ENCODE measurements at regions not wholly inside any gene's neighbourhood (a gene's known extent, or its start where the extent isn't known, plus 50 kb on each side); places are given as distances from the start of the nearest gene placed in this dataset.

DNA sequence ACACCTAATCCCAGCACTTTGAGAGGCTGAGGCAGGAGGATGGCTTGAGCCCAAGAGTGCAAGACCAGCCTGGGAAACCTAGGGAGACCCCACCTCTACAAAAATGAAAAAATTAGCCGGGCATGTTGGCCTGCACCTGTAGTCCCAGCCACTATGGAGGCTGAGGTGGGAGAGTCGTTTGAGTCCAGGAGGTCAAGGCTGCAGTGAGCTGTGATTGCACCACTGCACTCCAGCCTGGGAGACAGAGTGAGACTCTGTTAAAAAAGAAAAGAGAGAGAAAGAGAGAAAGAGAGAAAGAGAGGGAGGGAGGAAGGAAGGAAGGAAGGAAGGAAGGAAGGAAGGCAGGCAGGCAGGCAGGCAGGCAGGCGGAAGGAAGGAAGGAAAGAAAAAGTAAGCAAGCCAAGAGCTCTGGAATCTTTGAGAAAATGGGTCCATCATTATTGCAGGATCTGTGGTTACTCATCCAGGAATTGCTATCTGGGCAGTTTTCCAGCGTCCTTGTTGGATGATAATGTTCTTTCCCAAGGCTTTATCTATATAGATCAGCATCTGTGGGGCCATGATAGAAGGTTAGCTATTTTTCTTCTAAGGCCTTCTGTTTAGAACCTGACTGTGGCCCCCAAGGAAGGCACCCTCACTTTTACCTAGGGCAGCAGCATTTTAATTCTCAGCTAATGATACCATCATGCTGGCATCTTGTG, 533.2 kb upstream of the CDH5 start:
- DNase-seq (ENCODE audit: low read depth), result peak; percentile 79
- H3K27ac ChIP-seq (ENCODE audit: low read depth, low read length), result no peak overlapping the region
- no peaks in the 10 kb centered on the region for H3K9me3 Mint-ChIP-seq (ENCODE audit: unreplicated experiment)
- no peak overlapping the region for H3K27ac Mint-ChIP-seq (ENCODE audit: unreplicated experiment)
- no peak for FAIRE-seq
- H3K36me3 Mint-ChIP-seq (ENCODE audit: low read depth, unreplicated experiment), result no peaks in the 10 kb centered on the region
- TF ChIP-seq, protein P1, sequence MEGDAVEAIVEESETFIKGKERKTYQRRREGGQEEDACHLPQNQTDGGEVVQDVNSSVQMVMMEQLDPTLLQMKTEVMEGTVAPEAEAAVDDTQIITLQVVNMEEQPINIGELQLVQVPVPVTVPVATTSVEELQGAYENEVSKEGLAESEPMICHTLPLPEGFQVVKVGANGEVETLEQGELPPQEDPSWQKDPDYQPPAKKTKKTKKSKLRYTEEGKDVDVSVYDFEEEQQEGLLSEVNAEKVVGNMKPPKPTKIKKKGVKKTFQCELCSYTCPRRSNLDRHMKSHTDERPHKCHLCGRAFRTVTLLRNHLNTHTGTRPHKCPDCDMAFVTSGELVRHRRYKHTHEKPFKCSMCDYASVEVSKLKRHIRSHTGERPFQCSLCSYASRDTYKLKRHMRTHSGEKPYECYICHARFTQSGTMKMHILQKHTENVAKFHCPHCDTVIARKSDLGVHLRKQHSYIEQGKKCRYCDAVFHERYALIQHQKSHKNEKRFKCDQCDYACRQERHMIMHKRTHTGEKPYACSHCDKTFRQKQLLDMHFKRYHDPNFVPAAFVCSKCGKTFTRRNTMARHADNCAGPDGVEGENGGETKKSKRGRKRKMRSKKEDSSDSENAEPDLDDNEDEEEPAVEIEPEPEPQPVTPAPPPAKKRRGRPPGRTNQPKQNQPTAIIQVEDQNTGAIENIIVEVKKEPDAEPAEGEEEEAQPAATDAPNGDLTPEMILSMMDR (IDR thresholded peaks at IDR 0.05; ENCODE audit: insufficient read depth, low read depth, low read length), result no peak
- no peak for TF ChIP-seq EZH2 (IDR thresholded peaks at IDR 0.05; ENCODE audit: insufficient read depth, low read length)
- peaks cover 17% of the 10 kb centered on the region for H3K27me3 Mint-ChIP-seq (ENCODE audit: low read depth, unreplicated experiment)
- H3K79me2 ChIP-seq (ENCODE audit: insufficient read depth, low read length), result no peaks in the 10 kb centered on the region
- peaks cover 3% of the 10 kb centered on the region for H3K27me3 ChIP-seq (ENCODE audit: insufficient read depth, low read length)
- no peak overlapping the region for H3K4me2 ChIP-seq (ENCODE audit: low read length)
- H4K20me1 ChIP-seq (ENCODE audit: insufficient read depth, low read length), result no peaks in the 10 kb centered on the region
- H3K36me3 ChIP-seq (ENCODE audit: insufficient read depth, low read length), result no peaks in the 10 kb centered on the region
- no peaks in the 10 kb centered on the region for H3K4me1 ChIP-seq (ENCODE audit: insufficient read depth, low read length)
- no peak overlapping the region for H3K9ac ChIP-seq (ENCODE audit: low read length)
- no peak overlapping the region for H3K4me3 Mint-ChIP-seq (ENCODE audit: unreplicated experiment)
- H3K9me3 ChIP-seq (ENCODE audit: insufficient read depth, low read depth, low read length), result no peaks in the 10 kb centered on the region
- no peak overlapping the region for H2AFZ ChIP-seq (ENCODE audit: low read depth, low read length)
- peaks cover 3% of the 10 kb centered on the region for H3K4me1 Mint-ChIP-seq (ENCODE audit: low read depth, unreplicated experiment)
- no peak overlapping the region for H3K4me3 ChIP-seq (ENCODE audit: insufficient read depth, low read depth, low read length)

DNA sequence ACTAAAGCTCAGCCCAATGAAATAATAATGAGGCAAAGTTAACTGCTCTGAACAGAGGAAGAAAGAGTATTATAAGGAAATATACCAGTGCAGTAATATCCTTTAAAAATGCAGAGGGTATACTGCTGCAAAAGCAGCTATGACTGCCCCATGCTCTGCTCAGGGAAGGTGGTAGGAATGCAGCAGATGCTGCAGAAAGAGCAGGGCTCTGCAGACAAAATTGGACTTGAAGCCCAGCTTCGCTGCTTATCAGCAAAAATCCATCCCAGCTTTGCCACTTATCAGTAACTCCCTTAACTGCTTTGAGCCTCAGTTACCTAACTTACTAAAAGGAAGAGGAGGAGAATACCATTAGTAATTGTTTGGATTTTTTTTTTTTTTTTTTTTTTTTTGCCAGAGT, 533.8 kb upstream of the CDH5 start:
- peak overlapping the region; percentile 34 for H3K4me3 Mint-ChIP-seq (ENCODE audit: unreplicated experiment)
- H3K27ac Mint-ChIP-seq (ENCODE audit: unreplicated experiment), result no peak overlapping the region
- H3K27ac ChIP-seq (ENCODE audit: low read depth, low read length), result no peak overlapping the region
- no peaks in the 10 kb centered on the region for H4K20me1 ChIP-seq (ENCODE audit: insufficient read depth, low read length)
- H3K27me3 ChIP-seq (ENCODE audit: insufficient read depth, low read length), result no peaks in the 10 kb centered on the region
- H3K4me1 Mint-ChIP-seq (ENCODE audit: low read depth, unreplicated experiment), result peaks cover 3% of the 10 kb centered on the region
- H3K4me1 ChIP-seq (ENCODE audit: insufficient read depth, low read length), result no peaks in the 10 kb centered on the region
- no peak for DNase-seq (ENCODE audit: low read depth)
- no peak overlapping the region for H3K4me3 ChIP-seq (ENCODE audit: insufficient read depth, low read depth, low read length)
- peaks cover 20% of the 10 kb centered on the region for H3K27me3 Mint-ChIP-seq (ENCODE audit: low read depth, unreplicated experiment)
- no peak for FAIRE-seq
- H3K79me2 ChIP-seq (ENCODE audit: insufficient read depth, low read length), result no peaks in the 10 kb centered on the region
- H3K9me3 ChIP-seq (ENCODE audit: insufficient read depth, low read depth, low read length), result no peaks in the 10 kb centered on the region
- H3K9ac ChIP-seq (ENCODE audit: low read length), result no peak overlapping the region
- no peaks in the 10 kb centered on the region for H3K36me3 ChIP-seq (ENCODE audit: insufficient read depth, low read length)
- no peaks in the 10 kb centered on the region for H3K9me3 Mint-ChIP-seq (ENCODE audit: unreplicated experiment)
- no peak for TF ChIP-seq EZH2 (IDR thresholded peaks at IDR 0.05; ENCODE audit: insufficient read depth, low read length)
- no peak overlapping the region for H3K4me2 ChIP-seq (ENCODE audit: low read length)
- H2AFZ ChIP-seq (ENCODE audit: low read depth, low read length), result no peak overlapping the region
- H3K36me3 Mint-ChIP-seq (ENCODE audit: low read depth, unreplicated experiment), result no peaks in the 10 kb centered on the region

GRCh38 chr16:65831903-65832666, 534.4 kb upstream of the CDH5 start:
- no peak for TF ChIP-seq EZH2 (IDR thresholded peaks at IDR 0.05; ENCODE audit: insufficient read depth, low read length)
- TF ChIP-seq, protein P1 (IDR thresholded peaks at IDR 0.05; ENCODE audit: insufficient read depth, low read depth, low read length), result no peak
- no peaks in the 10 kb centered on the region for H3K79me2 ChIP-seq (ENCODE audit: insufficient read depth, low read length)
- Mint-ChIP-seq H3K4me3 (ENCODE audit: unreplicated experiment) (no peak overlapping the region), H3K4me1 (ENCODE audit: low read depth, unreplicated experiment) (peaks cover 3% of the 10 kb centered on the region), H3K27me3 (ENCODE audit: low read depth, unreplicated experiment) (peaks cover 22% of the 10 kb centered on the region), H3K27ac (ENCODE audit: unreplicated experiment) (no peak overlapping the region), H3K36me3 (ENCODE audit: low read depth, unreplicated experiment) (no peaks in the 10 kb centered on the region), H3K9me3 (ENCODE audit: unreplicated experiment) (no peaks in the 10 kb centered on the region)
- H3K4me3 ChIP-seq (ENCODE audit: insufficient read depth, low read depth, low read length), result no peak overlapping the region
- H4K20me1 ChIP-seq (ENCODE audit: insufficient read depth, low read length), result no peaks in the 10 kb centered on the region
- no peak overlapping the region for H3K9ac ChIP-seq (ENCODE audit: low read length)
- no peaks in the 10 kb centered on the region for H3K4me1 ChIP-seq (ENCODE audit: insufficient read depth, low read length)
- no peaks in the 10 kb centered on the region for H3K27me3 ChIP-seq (ENCODE audit: insufficient read depth, low read length)
- no peak overlapping the region for H3K27ac ChIP-seq (ENCODE audit: low read depth, low read length)
- no peaks in the 10 kb centered on the region for H3K9me3 ChIP-seq (ENCODE audit: insufficient read depth, low read depth, low read length)
- FAIRE-seq (no peak), DNase-seq (ENCODE audit: low read depth) (no peak)
- H2AFZ ChIP-seq (ENCODE audit: low read depth, low read length), result no peak overlapping the region
- H3K36me3 ChIP-seq (ENCODE audit: insufficient read depth, low read length), result no peaks in the 10 kb centered on the region
- H3K4me2 ChIP-seq (ENCODE audit: low read length), result no peak overlapping the region
